Endodermal cell (in vitro differentiated cells): ENCODE measurements at regions not wholly inside any gene's neighbourhood (a gene's known extent, or its start where the extent isn't known, plus 50 kb on each side); places are given as distances from the start of the nearest gene placed in this dataset.

Experiments
- DNase-seq: peaks from one replicate; pipeline ENCODE4 v3.0.0-alpha.2; 2017
- H3K27ac ChIP-seq: 2 replicates; pipeline ENCODE4 v1.5.1; 2013; ENCODE audit warnings: mild to moderate bottlenecking, low read depth, low read length, moderate library complexity
- H3K27me3 ChIP-seq: 2 replicates; pipeline ENCODE4 v1.6.1; 2013; ENCODE audit warnings: mild to moderate bottlenecking, low read length, moderate library complexity; ENCODE audit not compliant: insufficient read depth, control insufficient read depth, poor library complexity, severe bottlenecking
- H3K36me3 ChIP-seq: 2 replicates; pipeline ENCODE4 v1.7.0; 2013; ENCODE audit warnings: mild to moderate bottlenecking, low read length, moderate library complexity; ENCODE audit not compliant: control insufficient read depth, insufficient read depth
- H3K4me1 ChIP-seq: one replicate; pipeline ENCODE4 v1.7.0; 2013; ENCODE audit warnings: low read length; ENCODE audit not compliant: control insufficient read depth, insufficient read depth
- H3K4me3 ChIP-seq: 2 replicates; pipeline ENCODE4 v1.5.1; 2013; ENCODE audit warnings: mild to moderate bottlenecking, low read length, moderate library complexity
- H3K9ac ChIP-seq: 2 replicates; pipeline ENCODE4 v1.6.1; 2013; ENCODE audit warnings: mild to moderate bottlenecking, low read length, moderate library complexity; ENCODE audit not compliant: poor library complexity, severe bottlenecking; ENCODE audit errors: extremely low read depth
- H3K9me3 ChIP-seq: 2 replicates; pipeline ENCODE4 v1.6.1; 2013; ENCODE audit warnings: mild to moderate bottlenecking, low read length, moderate library complexity; ENCODE audit not compliant: control insufficient read depth
- H3K27ac Mint-ChIP-seq: 2 replicates; pipeline ENCODE4 v1.8.0; 2020; ENCODE audit warnings: mixed read lengths
- H3K27me3 Mint-ChIP-seq: 2 replicates; pipeline ENCODE4 v1.8.0; 2021; ENCODE audit warnings: mild to moderate bottlenecking, mixed read lengths; ENCODE audit not compliant: insufficient read depth
- H3K36me3 Mint-ChIP-seq: 2 replicates; pipeline ENCODE4 v1.8.0; 2020; ENCODE audit warnings: low read depth, mixed read lengths
- H3K4me1 Mint-ChIP-seq: 2 replicates; pipeline ENCODE4 v1.8.0; 2020; ENCODE audit warnings: mixed read lengths
- H3K4me3 Mint-ChIP-seq: 2 replicates; pipeline ENCODE4 v1.8.0; 2020; ENCODE audit warnings: mild to moderate bottlenecking, moderate library complexity, mixed read lengths
- H3K9me3 Mint-ChIP-seq: 2 replicates; pipeline ENCODE4 v1.8.0; 2020; ENCODE audit warnings: mild to moderate bottlenecking, mixed read lengths
- WGBS, 2 experiments: methylation state at CpG; one replicate each; pipeline versions ENCODE4 v1.1.5 to v1.1.7; 2013; ENCODE audit warnings: missing lambda C conversion rate in 2 of 2, mixed read lengths in 1 of 2; ENCODE audit not compliant: insufficient coverage in 1 of 2, insufficient read length in 1 of 2; 5-methylcytosine and 5-hydroxymethylcytosine counted together
- TF ChIP-seq, protein P1 (sequence below): fragments of 200-600 bp; sonication (generic); conservative IDR thresholded peaks from 2 replicates; pipeline ENCODE4 v1.5.0; 2021; ENCODE audit warnings: antibody characterized with exemption, mild to moderate bottlenecking

DNA sequence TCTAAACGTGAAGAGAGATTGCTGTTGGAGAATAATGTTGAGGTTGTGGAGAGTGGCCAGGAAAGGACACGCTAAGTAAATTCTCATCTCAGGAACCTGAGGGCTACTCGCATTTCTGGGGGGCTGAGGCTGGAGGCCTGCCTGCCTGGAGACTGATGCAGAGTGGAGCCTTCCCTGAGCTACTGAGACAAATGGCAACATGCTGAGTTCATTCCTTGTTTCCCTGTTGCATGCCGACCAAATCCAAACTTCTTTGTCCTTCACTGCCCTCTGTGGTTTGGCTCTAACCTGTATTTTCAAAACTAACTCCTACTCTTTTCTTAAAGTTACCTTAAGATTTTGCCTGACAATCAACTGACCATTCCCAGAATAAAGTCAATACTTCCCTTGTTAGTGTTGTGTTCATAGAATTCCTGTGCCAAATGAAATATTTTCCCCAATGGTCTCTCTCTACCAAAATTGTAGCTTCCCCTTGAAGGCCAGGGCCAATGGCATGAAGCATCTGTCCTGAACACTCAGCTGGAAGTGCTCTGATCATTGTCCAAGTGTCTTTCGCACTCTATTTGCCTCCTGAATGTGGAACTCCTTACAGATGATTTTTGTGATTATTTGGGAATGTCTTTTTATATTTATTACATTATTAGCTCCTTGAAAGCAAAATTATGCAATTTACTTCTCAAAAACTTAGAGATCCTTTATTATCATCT, 1085.6 kb downstream of the SOCS6 start:
- H3K27me3 Mint-ChIP-seq: peaks cover 18% of the 10 kb centered on the region
- Histone ChIP-seq H3K4me3 (no peak overlapping the region), H3K9ac (no peak overlapping the region), H3K36me3 (no peaks in the 10 kb centered on the region), H3K9me3 (peaks cover 48% of the 10 kb centered on the region), H3K27ac (no peak overlapping the region), H3K27me3 (peaks cover 25% of the 10 kb centered on the region), H3K4me1 (no peaks in the 10 kb centered on the region)
- no peak overlapping the region for H3K27ac Mint-ChIP-seq
- no peaks in the 10 kb centered on the region for H3K36me3 Mint-ChIP-seq
- H3K4me3 Mint-ChIP-seq: no peak overlapping the region
- peak; percentile 66 for DNase-seq
- no peaks in the 10 kb centered on the region for H3K9me3 Mint-ChIP-seq
- TF ChIP-seq, protein P1, sequence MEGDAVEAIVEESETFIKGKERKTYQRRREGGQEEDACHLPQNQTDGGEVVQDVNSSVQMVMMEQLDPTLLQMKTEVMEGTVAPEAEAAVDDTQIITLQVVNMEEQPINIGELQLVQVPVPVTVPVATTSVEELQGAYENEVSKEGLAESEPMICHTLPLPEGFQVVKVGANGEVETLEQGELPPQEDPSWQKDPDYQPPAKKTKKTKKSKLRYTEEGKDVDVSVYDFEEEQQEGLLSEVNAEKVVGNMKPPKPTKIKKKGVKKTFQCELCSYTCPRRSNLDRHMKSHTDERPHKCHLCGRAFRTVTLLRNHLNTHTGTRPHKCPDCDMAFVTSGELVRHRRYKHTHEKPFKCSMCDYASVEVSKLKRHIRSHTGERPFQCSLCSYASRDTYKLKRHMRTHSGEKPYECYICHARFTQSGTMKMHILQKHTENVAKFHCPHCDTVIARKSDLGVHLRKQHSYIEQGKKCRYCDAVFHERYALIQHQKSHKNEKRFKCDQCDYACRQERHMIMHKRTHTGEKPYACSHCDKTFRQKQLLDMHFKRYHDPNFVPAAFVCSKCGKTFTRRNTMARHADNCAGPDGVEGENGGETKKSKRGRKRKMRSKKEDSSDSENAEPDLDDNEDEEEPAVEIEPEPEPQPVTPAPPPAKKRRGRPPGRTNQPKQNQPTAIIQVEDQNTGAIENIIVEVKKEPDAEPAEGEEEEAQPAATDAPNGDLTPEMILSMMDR: peak; percentile 59
- H3K4me1 Mint-ChIP-seq: peaks cover 14% of the 10 kb centered on the region
- WGBS, 2 experiments: 43 to 64% methylated on average over 3 to 5 of the region's 5 CpGs

DNA sequence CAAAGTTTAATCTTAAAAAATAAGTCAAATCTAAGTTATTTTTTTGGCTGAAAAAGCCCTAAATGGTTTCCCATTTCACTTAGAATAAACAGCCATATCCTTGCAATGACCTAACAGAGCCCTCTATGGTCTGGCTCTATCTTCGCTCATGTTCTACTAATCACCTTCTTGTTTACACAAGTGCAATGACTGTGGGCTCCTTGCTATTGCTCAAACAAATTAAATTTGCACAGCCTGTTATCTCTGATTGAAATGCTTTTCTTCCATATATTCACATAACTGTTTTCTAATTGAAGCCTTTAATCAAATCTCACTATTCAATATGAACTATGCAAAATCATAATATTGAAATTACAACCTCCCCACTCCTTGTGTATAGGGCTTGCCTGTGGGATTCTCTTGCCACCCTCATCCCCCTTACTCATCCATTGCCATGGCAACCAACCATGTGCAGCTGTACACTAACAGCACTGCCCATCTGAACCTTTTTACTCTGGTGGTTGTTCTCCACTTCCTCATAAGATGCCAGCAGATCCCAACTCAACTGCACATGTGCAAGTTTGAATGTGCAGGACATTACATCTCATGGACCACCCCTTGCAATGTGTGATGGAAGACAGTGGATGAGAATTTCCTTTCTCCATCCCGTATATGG, 1083.2 kb downstream of the SOCS6 start:
- H3K36me3 ChIP-seq: no peaks in the 10 kb centered on the region
- Mint-ChIP-seq H3K9me3 (no peaks in the 10 kb centered on the region), H3K4me1 (peaks cover 14% of the 10 kb centered on the region), H3K27me3 (peaks cover 3% of the 10 kb centered on the region), H3K4me3 (no peak overlapping the region), H3K27ac (no peak overlapping the region), H3K36me3 (no peaks in the 10 kb centered on the region)
- no peak overlapping the region for H3K9ac ChIP-seq
- no peak overlapping the region for H3K27ac ChIP-seq
- no peak overlapping the region for H3K4me3 ChIP-seq
- WGBS, 2 experiments: 87 to 100% methylated on average over 1 of the region's 2 CpGs
- peaks cover 55% of the 10 kb centered on the region for H3K9me3 ChIP-seq
- TF ChIP-seq, protein P1: no peak
- no peak for DNase-seq
- no peaks in the 10 kb centered on the region for H3K4me1 ChIP-seq
- H3K27me3 ChIP-seq: peaks cover 7% of the 10 kb centered on the region

DNA sequence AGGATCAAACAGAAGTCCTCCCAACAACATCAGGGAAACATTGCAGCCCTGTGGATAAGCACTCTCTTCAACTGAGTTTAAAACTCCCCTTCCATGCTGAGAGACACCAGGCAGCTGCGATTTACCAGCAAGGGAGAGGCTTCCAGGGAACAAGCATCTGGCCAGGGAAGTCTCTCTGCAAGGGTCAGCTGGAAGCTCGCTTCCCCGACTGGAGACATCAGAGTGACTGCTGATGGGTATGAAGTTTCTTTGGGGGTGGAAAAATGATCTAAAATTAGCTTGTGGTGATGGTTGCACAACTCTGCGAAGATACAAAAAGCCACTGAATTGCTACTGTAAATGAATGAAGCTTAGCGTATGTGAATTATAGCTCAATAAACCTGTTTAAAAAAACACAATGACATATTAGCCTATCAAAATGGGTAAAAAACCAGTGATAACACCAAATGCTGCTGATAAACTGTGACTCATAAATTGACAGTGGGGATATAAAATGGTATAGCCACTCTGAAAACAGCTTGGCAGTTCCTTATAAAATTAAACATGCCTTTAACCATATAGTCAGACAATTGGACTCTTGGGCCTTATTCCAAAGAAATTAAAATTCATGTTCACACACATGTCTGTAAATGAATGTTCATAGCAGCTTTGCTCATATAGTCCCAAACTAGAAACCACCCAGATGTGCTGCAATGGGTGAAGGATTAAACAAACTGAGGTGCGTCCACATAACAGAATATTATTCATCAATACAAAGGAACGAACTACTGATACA, 1082.0 kb downstream of the SOCS6 start:
- Histone ChIP-seq H3K27me3 (peaks cover 4% of the 10 kb centered on the region), H3K4me3 (no peak overlapping the region), H3K9me3 (peaks cover 62% of the 10 kb centered on the region), H3K36me3 (no peaks in the 10 kb centered on the region), H3K4me1 (no peaks in the 10 kb centered on the region), H3K27ac (no peak overlapping the region), H3K9ac (no peak overlapping the region)
- Mint-ChIP-seq H3K27ac (no peak overlapping the region), H3K27me3 (no peaks in the 10 kb centered on the region), H3K9me3 (no peaks in the 10 kb centered on the region), H3K4me1 (peaks cover 9% of the 10 kb centered on the region), H3K4me3 (no peak overlapping the region), H3K36me3 (no peaks in the 10 kb centered on the region)
- WGBS, 2 experiments: 0 to 78% methylated on average over 1 to 6 of the region's 7 CpGs
- no peak for DNase-seq
- TF ChIP-seq, protein P1: no peak
